ENCODE measurements at regions not wholly inside any gene's neighbourhood (a gene's known extent, or its start where the extent isn't known, plus 50 kb on each side); places are given as distances from the start of the nearest gene placed in this dataset.

DNA sequence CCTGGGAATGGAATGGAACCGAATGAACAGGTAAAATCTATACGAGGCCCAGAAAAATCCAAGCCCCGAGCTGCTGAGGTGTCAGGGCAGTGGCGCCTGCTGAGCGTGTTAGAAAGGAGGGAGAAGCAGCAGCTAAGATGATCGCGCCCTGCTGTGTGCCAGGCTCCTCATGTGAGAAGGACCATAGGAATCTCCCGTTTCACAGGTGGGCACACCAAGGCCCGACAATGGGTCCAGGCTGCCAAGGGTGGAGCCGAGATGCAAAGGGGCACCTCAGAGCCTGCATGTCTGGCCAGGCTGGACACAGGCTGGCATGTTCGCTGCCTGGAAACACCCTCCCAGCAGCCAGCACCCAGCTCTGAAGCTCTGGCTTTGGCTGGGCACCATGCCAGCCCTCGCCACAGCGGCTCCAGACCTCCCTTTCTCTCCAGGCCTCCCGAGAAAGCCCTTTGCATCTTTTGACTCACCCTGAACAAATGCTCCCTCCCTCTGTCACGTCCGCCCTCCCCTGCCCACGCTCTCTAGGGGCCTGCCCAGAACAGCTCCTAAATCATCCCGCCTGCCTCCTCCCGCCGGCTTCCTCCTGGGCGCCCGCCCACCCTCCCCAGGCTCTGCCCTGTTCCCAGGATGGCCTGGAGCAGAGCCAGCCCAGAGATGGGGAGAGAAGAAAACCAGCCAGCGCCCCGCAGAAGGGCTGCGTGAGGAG, 217.8 kb upstream of the GSE1 start:
- intact Hi-C loops (cut with DNase I; ENCODE audit: low total_unique reads) = loop anchor here (2.0 to 10.0 kb wide), 3 partner anchors 25 to 319 kb away; no protein-coding TSS in a partner anchor
- peak; percentile 67 for DNase-seq
- H3K36me3 ChIP-seq = no peaks in the 10 kb centered on the region
- H3K9me3 ChIP-seq = no peaks in the 10 kb centered on the region
- H3K4me3 ChIP-seq = no peak overlapping the region
- WGBS, 2 donors (ENCODE audit: low coverage in 1 of 2) = 22 to 86% methylated on average over 5 to 23 of the region's 25 CpGs
- peak overlapping the region; percentile 57 to 85 (median 74) for H3K27ac ChIP-seq
- peak; percentile 30 for TF ChIP-seq EP300 (IDR thresholded peaks at IDR 0.05; ENCODE audit: low read depth)
- peak; percentile 52 to 58 (median 53) for TF ChIP-seq POLR2AphosphoS5 (IDR thresholded peaks at IDR 0.05)
- TF ChIP-seq, protein P1, sequence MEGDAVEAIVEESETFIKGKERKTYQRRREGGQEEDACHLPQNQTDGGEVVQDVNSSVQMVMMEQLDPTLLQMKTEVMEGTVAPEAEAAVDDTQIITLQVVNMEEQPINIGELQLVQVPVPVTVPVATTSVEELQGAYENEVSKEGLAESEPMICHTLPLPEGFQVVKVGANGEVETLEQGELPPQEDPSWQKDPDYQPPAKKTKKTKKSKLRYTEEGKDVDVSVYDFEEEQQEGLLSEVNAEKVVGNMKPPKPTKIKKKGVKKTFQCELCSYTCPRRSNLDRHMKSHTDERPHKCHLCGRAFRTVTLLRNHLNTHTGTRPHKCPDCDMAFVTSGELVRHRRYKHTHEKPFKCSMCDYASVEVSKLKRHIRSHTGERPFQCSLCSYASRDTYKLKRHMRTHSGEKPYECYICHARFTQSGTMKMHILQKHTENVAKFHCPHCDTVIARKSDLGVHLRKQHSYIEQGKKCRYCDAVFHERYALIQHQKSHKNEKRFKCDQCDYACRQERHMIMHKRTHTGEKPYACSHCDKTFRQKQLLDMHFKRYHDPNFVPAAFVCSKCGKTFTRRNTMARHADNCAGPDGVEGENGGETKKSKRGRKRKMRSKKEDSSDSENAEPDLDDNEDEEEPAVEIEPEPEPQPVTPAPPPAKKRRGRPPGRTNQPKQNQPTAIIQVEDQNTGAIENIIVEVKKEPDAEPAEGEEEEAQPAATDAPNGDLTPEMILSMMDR (IDR thresholded peaks at IDR 0.05) = no peak
- TF ChIP-seq POLR2A (IDR thresholded peaks at IDR 0.05) = no peak
- no peaks in the 10 kb centered on the region for H3K27me3 ChIP-seq
- in situ Hi-C loops (cut with MboI; ENCODE audit: low pct_ligation_motif_present in 1 of 4, low pct_unique_long_range_greater_than_20kb in 1 of 4, low sequenced_read_pairs in 3 of 4) = no loop called here
- peaks cover 21 to 48% (median 35%) of the 10 kb centered on the region in 4 donors for H3K4me1 ChIP-seq

GRCh38 chr16:85395913-85396878, 216.9 kb upstream of the GSE1 start:
- intact Hi-C loops (cut with DNase I; ENCODE audit: low total_unique reads) (loop anchor here (2.0 to 10.0 kb wide), 3 partner anchors 25 to 319 kb away; no protein-coding TSS in a partner anchor), in situ Hi-C loops (cut with MboI; ENCODE audit: low pct_ligation_motif_present in 1 of 4, low pct_unique_long_range_greater_than_20kb in 1 of 4, low sequenced_read_pairs in 3 of 4) (no loop called here)
- no peak for DNase-seq
- H3K4me1 ChIP-seq = peaks cover 15 to 41% (median 29%) of the 10 kb centered on the region in 4 donors
- TF ChIP-seq EP300 (IDR thresholded peaks at IDR 0.05; ENCODE audit: low read depth) (no peak), POLR2AphosphoS5 (IDR thresholded peaks at IDR 0.05) (no peak), POLR2A (IDR thresholded peaks at IDR 0.05) (no peak)
- TF ChIP-seq, protein P1 (IDR thresholded peaks at IDR 0.05) = no peak
- H3K36me3 ChIP-seq = no peaks in the 10 kb centered on the region
- H3K27ac ChIP-seq = peak overlapping the region; percentile 57 to 85 (median 74)
- no peaks in the 10 kb centered on the region for H3K9me3 ChIP-seq
- WGBS, 2 donors (ENCODE audit: low coverage in 1 of 2) = 55% methylated on average over 24 of the region's 24 CpGs; no CpG with 5 or more reads in 1 of the 2 donors
- H3K27me3 ChIP-seq = no peaks in the 10 kb centered on the region
- H3K4me3 ChIP-seq = no peak overlapping the region

GRCh38 chr16:85396879-85397871, 215.9 kb upstream of the GSE1 start:
- DNase-seq = no peak
- Histone ChIP-seq H3K27ac (peak overlapping the region; percentile 57 to 85 (median 74)), H3K36me3 (no peaks in the 10 kb centered on the region), H3K4me1 (peaks cover 15 to 33% (median 24%) of the 10 kb centered on the region in 4 donors), H3K9me3 (no peaks in the 10 kb centered on the region), H3K4me3 (no peak overlapping the region), H3K27me3 (no peaks in the 10 kb centered on the region)
- TF ChIP-seq, protein P1 (IDR thresholded peaks at IDR 0.05) = peak in 2 of 5 experiments; percentile 12 to 36
- TF ChIP-seq POLR2A (IDR thresholded peaks at IDR 0.05) = no peak
- no peak for TF ChIP-seq POLR2AphosphoS5 (IDR thresholded peaks at IDR 0.05)
- TF ChIP-seq EP300 (IDR thresholded peaks at IDR 0.05; ENCODE audit: low read depth) = no peak
- in situ Hi-C loops (cut with MboI; ENCODE audit: low pct_ligation_motif_present in 1 of 4, low pct_unique_long_range_greater_than_20kb in 1 of 4, low sequenced_read_pairs in 3 of 4) (no loop called here), intact Hi-C loops (cut with DNase I; ENCODE audit: low total_unique reads) (loop anchor here (10.0 kb wide), 2 partner anchors 92 to 318 kb away; no protein-coding TSS in a partner anchor)
- 62 to 69% methylated on average over 3 to 24 of the region's 25 CpGs for WGBS, 2 donors (ENCODE audit: low coverage in 1 of 2)
